Small intestine (tissue), 7 donors: ENCODE measurements at regions not wholly inside any gene's neighbourhood (a gene's known extent, or its start where the extent isn't known, plus 50 kb on each side); places are given as distances from the start of the nearest gene placed in this dataset.

Experiments used
- DNase-seq, 2 donors: peaks; one replicate each; pipeline versions ENCODE4 v3.0.0 to v3.0.0-alpha.2; 2013
- FAIRE-seq: peaks from 2 replicates; lab custom pipeline; 2012; peaks lifted over from hg19 to GRCh38; lab: Jason Lieb, UNC
- H3K27ac ChIP-seq, 3 donors: one replicate each; pipeline ENCODE4 v1.5.1; 2013; ENCODE audit warnings: low read length in 2 of 3, mild to moderate bottlenecking in 2 of 3, control low read depth in 1 of 3, inconsistent platforms in 1 of 3, low read depth in 1 of 3, moderate library complexity in 1 of 3
- H3K27me3 ChIP-seq, 3 donors: one replicate each; pipeline ENCODE4 v1.6.1; 2013; ENCODE audit warnings: low read length in 3 of 3, inconsistent platforms in 1 of 3; ENCODE audit not compliant: control insufficient read depth in 3 of 3, insufficient read depth in 3 of 3
- H3K36me3 ChIP-seq, 3 donors: one replicate each; pipeline ENCODE4 v1.6.1; 2013; ENCODE audit warnings: low read length in 3 of 3, inconsistent platforms in 1 of 3, low read depth in 1 of 3, mild to moderate bottlenecking in 1 of 3, moderate library complexity in 1 of 3; ENCODE audit not compliant: control insufficient read depth in 3 of 3, insufficient read depth in 2 of 3
- H3K4me1 ChIP-seq, 3 donors: one replicate each; pipeline ENCODE4 v1.6.1; 2013; ENCODE audit warnings: low read length in 2 of 3, inconsistent platforms in 1 of 3, low read depth in 1 of 3, mild to moderate bottlenecking in 1 of 3, moderate library complexity in 1 of 3; ENCODE audit not compliant: control insufficient read depth in 3 of 3, insufficient read depth in 2 of 3
- H3K4me3 ChIP-seq, 3 donors: one replicate each; pipeline ENCODE4 v1.5.1; 2013; ENCODE audit warnings: low read length in 3 of 3, control low read depth in 1 of 3, inconsistent platforms in 1 of 3, low read depth in 1 of 3, mild to moderate bottlenecking in 1 of 3, moderate library complexity in 1 of 3
- H3K9me3 ChIP-seq, 2 donors: one replicate each; pipeline ENCODE4 v1.6.1; 2013; ENCODE audit warnings: low read depth in 1 of 2, low read length in 1 of 2; ENCODE audit not compliant: control insufficient read depth in 2 of 2, insufficient read depth in 1 of 2
- WGBS, 3 donors: extraction: QIAGEN DNeasy Blood & Tissue Kit; methylation state at CpG; one replicate each; pipeline ENCODE4 v1.1.7; 2013; 5-methylcytosine and 5-hydroxymethylcytosine counted together
- donor health status: healthy with polysubstance abuse.
- donor health status: control.
- donor health status: control.
- donor health status: Bipolar disorder and iron deficiency.
- donor health status: healthy.

DNA sequence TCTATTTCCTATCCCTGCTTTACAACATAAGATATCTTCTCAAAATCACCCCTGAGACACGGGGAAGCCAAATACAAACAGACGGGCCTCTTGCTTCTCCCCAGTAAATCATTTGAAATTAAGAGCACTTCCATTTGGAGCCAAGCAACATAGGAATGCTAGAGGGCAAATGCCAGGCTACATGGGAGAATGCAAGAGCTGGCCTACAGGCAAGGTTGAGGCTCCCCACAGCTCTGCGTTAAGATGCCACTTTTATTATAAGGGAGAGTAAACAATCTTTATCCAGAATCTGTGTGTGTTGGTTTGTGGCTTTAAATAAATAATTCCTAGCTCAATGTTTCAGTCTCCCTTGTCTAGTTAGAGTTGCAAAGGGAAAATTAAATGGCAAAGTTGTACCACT lies 305.1 kb upstream of the KCNH8 start:
- no peak overlapping the region for H3K27ac ChIP-seq
- H3K27me3 ChIP-seq = no peaks in the 10 kb centered on the region
- H3K9me3 ChIP-seq = no peaks in the 10 kb centered on the region
- DNase-seq = no peak
- WGBS, 3 donors = 51 to 58% (median 57%) methylated on average over 3 of the region's 3 CpGs
- no peaks in the 10 kb centered on the region for H3K4me1 ChIP-seq
- H3K36me3 ChIP-seq = no peaks in the 10 kb centered on the region
- FAIRE-seq = no peak
- no peak overlapping the region for H3K4me3 ChIP-seq

DNA sequence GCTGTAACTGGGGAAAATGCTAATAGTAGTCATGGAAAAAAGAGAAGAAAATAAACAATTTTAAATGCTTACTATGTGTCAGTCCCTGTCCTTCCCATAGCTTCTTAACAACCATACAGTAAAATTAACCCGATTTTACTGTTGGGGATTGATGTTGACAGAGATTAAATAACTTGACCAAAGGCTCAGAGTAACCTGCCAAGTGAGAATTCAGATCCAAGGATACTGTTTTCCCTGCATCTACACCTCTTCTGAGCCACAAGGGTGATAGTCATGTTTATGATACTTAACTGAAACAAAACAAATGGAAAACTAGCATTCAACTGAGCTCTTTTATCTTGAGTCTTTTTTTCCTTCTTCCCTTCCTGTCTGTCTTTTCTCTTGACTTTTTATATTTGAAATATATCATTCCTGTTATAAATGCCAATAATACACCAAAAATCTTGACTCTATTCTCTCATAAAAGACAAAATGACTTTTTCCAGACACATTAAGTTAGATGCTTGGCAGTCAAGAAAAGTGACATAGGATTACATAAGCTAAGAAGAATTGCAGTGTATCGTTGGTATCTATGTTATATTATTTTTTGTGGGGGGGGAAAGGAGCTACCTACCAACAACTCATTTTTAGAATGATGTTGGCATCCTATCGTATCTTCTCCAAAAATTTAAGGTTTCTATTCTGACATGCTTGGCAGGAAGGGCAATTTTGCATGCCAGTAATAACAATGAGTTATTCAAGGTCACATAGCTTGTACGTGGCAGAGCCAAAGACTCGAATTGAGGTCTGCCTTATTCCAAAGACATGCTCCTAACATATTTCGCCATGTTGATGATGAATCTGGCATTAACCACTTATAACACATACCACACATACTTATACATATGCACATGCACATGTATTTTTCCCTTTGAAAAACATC lies 306.6 kb upstream of the KCNH8 start:
- no peak for FAIRE-seq
- 72 to 76% (median 72%) methylated on average over 6 of the region's 6 CpGs for WGBS, 3 donors

DNA sequence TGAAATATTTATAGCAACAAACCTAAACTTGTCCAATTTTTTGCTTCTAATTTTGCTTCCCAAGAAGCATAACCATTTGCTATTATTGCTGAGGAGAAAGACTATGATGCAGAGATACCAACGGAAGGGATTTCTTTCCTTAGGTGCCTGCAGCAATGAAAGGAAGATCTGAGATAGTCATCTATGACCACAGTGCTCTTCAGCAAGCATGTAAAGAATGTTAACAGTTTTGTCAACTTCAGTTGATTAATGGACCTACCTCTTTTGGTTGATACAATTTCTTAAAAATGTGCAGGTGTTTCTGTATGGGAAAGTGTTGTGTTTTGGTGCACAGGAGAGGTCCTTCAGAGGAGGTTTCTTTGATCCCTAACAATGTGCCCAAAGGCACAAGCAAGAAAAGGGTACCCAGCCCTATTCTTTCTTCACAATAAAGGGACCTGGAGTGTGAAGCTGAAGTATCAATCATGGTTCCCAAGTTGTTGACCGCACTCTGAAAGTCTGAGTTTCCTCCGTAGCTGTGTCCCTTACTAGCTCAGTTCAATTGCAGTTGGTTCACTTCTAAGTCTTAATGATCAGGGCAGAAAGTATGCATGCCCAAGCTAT lies 307.7 kb upstream of the KCNH8 start:
- no peak overlapping the region for H3K4me3 ChIP-seq
- no peak for FAIRE-seq
- H3K27ac ChIP-seq = no peak overlapping the region
- H3K9me3 ChIP-seq = no peaks in the 10 kb centered on the region
- WGBS, 3 donors = 73 to 83% (median 75%) methylated on average over 3 of the region's 3 CpGs
- no peaks in the 10 kb centered on the region for H3K36me3 ChIP-seq
- no peak for DNase-seq
- no peaks in the 10 kb centered on the region for H3K27me3 ChIP-seq
- H3K4me1 ChIP-seq = no peaks in the 10 kb centered on the region

More for the DNA sequence above, 306.6 kb upstream of the KCNH8 start:
- H3K36me3 ChIP-seq = no peaks in the 10 kb centered on the region
- H3K4me3 ChIP-seq = no peak overlapping the region
- DNase-seq = no peak
- H3K27ac ChIP-seq = no peak overlapping the region
- no peaks in the 10 kb centered on the region for H3K4me1 ChIP-seq
- no peaks in the 10 kb centered on the region for H3K27me3 ChIP-seq
- no peaks in the 10 kb centered on the region for H3K9me3 ChIP-seq

DNA sequence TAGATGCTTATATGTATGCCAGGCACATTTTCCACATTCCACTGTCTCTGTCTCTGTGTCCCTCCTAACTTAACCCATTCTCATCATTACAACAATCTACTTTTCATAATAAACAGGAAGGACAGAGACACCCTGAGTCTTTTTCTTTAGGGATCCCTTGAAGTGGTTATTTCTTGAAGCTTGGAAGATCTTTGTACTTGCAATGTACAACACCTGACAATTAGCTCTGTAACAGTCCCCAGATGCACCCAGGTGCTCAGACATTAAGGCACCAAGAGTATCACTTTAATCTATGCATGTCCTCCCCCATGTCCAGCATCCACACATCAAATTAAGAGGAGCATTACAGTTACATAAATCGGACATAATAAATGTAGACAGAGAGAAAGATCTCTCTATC lies 309.6 kb upstream of the KCNH8 start:
- no peaks in the 10 kb centered on the region for H3K27me3 ChIP-seq
- no peak overlapping the region for H3K4me3 ChIP-seq
- H3K4me1 ChIP-seq = no peaks in the 10 kb centered on the region
- DNase-seq (no peak), FAIRE-seq (no peak)
- no peaks in the 10 kb centered on the region for H3K9me3 ChIP-seq
- WGBS, 3 donors = 72 to 87% (median 78%) methylated on average over 1 of the region's 1 CpG
- no peak overlapping the region for H3K27ac ChIP-seq
- no peaks in the 10 kb centered on the region for H3K36me3 ChIP-seq

DNA sequence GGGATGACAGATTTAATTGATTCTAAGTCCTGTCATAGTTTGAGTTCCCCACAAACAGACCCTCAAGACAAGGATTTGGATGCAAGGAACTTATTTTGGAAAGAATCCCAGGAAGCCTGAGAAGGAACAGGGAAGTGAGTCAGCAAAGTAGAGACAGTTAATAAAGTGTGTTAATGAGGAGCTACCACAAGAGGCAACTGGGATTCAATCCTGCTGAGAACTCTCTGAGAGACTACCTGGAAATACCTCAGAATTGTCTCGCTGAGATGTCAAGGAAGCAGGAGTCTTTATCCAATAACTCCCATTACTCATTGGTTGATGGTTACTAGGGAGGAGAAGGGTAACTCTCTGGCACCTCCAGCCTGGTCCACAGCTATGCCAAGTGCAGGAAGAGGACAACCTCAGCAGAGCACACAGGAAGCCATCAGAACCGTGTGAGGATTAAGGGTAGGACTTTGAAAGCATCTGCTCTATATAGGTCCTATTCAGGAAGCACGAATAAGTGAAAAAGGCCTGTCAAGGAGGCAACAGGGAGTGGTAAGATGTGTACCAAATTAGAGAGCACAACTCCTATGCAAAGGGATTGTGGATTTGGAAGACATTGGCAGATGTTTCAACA lies 311.1 kb upstream of the KCNH8 start:
- WGBS, 3 donors = 53 to 63% (median 58%) methylated on average over 3 of the region's 3 CpGs
- no peak for FAIRE-seq
- no peak overlapping the region for H3K4me3 ChIP-seq
- no peak overlapping the region for H3K27ac ChIP-seq
- no peaks in the 10 kb centered on the region for H3K36me3 ChIP-seq
- H3K27me3 ChIP-seq = no peaks in the 10 kb centered on the region
- no peaks in the 10 kb centered on the region for H3K9me3 ChIP-seq
- no peak for DNase-seq
- H3K4me1 ChIP-seq = no peaks in the 10 kb centered on the region

DNA sequence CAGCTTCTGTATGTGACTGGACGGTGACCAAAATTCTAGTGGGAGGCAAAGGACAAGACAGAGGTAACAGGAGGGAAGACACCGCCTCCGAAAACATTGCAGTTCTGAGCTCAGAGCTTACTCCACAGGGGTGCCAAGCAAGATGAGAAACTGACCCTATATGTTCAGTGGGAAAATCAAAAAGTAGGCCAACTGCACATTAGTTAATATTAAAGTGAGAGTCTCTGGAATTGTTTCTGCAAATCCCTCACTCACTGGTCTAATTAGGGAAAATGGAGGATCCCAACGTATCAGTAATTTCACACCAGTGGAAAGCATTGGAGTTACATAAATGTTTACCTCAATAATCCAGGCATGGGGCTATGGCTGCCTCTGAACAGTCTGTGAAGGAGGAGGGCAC lies 313.3 kb upstream of the KCNH8 start:
- Histone ChIP-seq H3K4me3 (no peak overlapping the region), H3K9me3 (no peaks in the 10 kb centered on the region), H3K27me3 (no peaks in the 10 kb centered on the region), H3K36me3 (no peaks in the 10 kb centered on the region), H3K27ac (no peak overlapping the region), H3K4me1 (no peaks in the 10 kb centered on the region)
- DNase-seq (no peak), FAIRE-seq (no peak)
- 82 to 90% (median 88%) methylated on average over 4 of the region's 4 CpGs for WGBS, 3 donors

DNA sequence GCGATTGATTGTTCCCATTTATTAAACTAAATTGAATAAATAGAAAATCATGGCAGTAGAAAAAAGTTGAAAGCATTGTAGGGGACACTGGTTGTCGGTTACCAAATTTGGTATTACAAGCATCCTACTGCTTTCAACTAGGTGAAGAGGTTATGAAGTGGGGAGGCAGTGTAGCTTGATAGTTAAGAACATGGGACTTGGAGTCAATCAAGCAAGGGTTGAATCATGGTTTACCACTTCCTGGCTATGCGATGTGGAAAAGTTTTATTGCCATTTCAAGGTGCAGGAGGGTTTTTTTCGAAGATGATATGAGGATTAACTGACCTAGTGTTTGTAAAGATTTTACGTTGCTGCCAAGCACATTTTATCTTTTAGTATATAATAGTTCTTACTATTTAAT lies 318.2 kb upstream of the KCNH8 start:
- 38 to 63% (median 42%) methylated on average over 5 of the region's 5 CpGs for WGBS, 3 donors
- Histone ChIP-seq H3K9me3 (no peaks in the 10 kb centered on the region), H3K4me1 (no peaks in the 10 kb centered on the region), H3K4me3 (no peak overlapping the region), H3K27me3 (no peaks in the 10 kb centered on the region), H3K27ac (no peak overlapping the region), H3K36me3 (no peaks in the 10 kb centered on the region)
- DNase-seq = no peak
- FAIRE-seq = no peak

DNA sequence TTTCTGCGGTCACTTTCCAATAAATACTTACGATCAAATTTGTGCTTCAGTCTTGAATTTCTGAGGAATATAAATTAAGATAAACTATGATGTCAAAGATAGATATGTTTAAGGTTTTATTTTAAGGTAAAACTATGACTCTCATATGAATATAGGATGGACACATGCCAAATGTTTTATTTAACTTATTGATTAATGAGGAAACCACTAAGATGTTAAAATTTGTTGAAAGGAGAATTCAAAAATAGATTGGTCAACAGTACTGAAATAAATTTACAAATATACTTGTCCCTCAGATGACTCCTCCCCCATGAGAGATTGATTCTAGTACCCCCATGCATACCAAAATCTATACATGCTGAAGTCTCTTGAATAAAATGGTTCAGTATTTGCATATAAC lies 319.7 kb upstream of the KCNH8 start:
- DNase-seq (no peak), FAIRE-seq (no peak)
- H3K9me3 ChIP-seq = no peaks in the 10 kb centered on the region
- H3K4me1 ChIP-seq = no peaks in the 10 kb centered on the region
- no peaks in the 10 kb centered on the region for H3K27me3 ChIP-seq
- H3K27ac ChIP-seq = no peak overlapping the region
- 95 to 99% (median 99%) methylated on average over 2 of the region's 2 CpGs for WGBS, 3 donors
- H3K36me3 ChIP-seq = no peaks in the 10 kb centered on the region
- no peak overlapping the region for H3K4me3 ChIP-seq
